Upper lobe of left lung (tissue), 4 donors: ENCODE measurements at regions not wholly inside any gene's neighbourhood (a gene's known extent, or its start where the extent isn't known, plus 50 kb on each side); places are given as distances from the start of the nearest gene placed in this dataset.

Experiments
- CTCF ChIP-seq, 6 experiments: fragments of 450-650 bp in 4 of 6; fragments of 200-600 bp in 2 of 6; sonication (generic) in 2 of 6; IDR thresholded peaks; one replicate each; pipeline ENCODE4 v1.5.1; 2016 to 2019; ENCODE audit warnings: antibody characterized with exemption in 6 of 6
- EP300 ChIP-seq, 4 donors: sonication (generic); formaldehyde crosslinking; IDR thresholded peaks; one replicate each; pipeline ENCODE4 v1.5.1; 2017; ENCODE audit warnings: antibody characterized with exemption in 4 of 4, control low read depth in 2 of 4
- POLR2A ChIP-seq, 4 donors: fragments of 450-650 bp; IDR thresholded peaks; one replicate each; pipeline ENCODE4 v1.5.1; 2016 to 2017; ENCODE audit warnings: antibody characterized with exemption in 4 of 4, mild to moderate bottlenecking in 2 of 4
- POLR2AphosphoS5 ChIP-seq, 2 donors: sonication (generic); formaldehyde crosslinking; IDR thresholded peaks; one replicate each; pipeline ENCODE4 v1.5.1; 2017; ENCODE audit warnings: antibody characterized with exemption in 2 of 2

DNA sequence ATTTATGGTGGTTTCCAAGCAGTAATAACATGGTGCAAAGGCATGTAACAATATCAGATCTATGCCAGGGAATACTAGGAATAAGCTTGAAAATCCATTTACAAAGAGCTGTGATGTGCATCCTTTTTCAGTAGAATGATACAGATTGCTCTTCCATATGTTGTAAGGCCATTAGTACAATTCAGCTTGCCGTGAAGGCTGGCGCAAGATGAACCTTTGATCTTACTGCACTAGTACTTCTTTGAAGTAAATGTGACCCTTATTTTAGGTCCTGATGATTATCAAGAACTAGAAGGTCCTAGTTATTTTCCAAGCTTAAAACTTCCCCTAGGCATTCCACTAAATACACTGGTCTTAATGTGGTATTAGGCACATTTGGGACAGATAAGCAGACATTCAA lies 210.1 kb upstream of the CD96 start:
- TF ChIP-seq CTCF (IDR thresholded peaks at IDR 0.05) (no peak), POLR2A (IDR thresholded peaks at IDR 0.05) (no peak), POLR2AphosphoS5 (IDR thresholded peaks at IDR 0.05) (no peak), EP300 (IDR thresholded peaks at IDR 0.05) (no peak)
